HG03039 (cell line): ENCODE measurements at regions not wholly inside any gene's neighbourhood (a gene's known extent, or its start where the extent isn't known, plus 50 kb on each side); places are given as distances from the start of the nearest gene placed in this dataset.
A peak's percentile ranks its signal among the peaks of the same experiment; 100 is the strongest.
"Not testable (repeated sequence)": the region's sequence is repeated elsewhere in the genome, so short reads cannot be mapped to it uniquely, and the experiment has no call there.

ENCODE experiments used
- ATAC-seq: cut with Tn5 transposase; IDR thresholded peaks from one replicate; pipeline ENCODE4 v1.9.1; 2021; ENCODE audit warnings: mild to moderate bottlenecking, moderate library complexity; ENCODE audit not compliant: unreplicated experiment

- ATAC-seq, result no peak
Observed at GRCh38 chr14:55968741-55969140, 149.5 kb upstream of the PELI2 start.

- no peak for ATAC-seq
Observed at GRCh38 chr14:55973285-55973800, 144.9 kb upstream of the PELI2 start.

- ATAC-seq, result no peak
Observed at GRCh38 chr14:55973911-55974630, 144.1 kb upstream of the PELI2 start.

- no peak for ATAC-seq
Observed at GRCh38 chr14:55975281-55975910, 142.8 kb upstream of the PELI2 start.

- ATAC-seq, result no peak
Observed at GRCh38 chr14:55976219-55976618, 142.0 kb upstream of the PELI2 start.

GRCh38 chr14:55976655-55977054, 141.6 kb upstream of the PELI2 start:
- ATAC-seq, result no peak

- no peak for ATAC-seq
Observed at GRCh38 chr14:55977392-55978150, 140.6 kb upstream of the PELI2 start.

- ATAC-seq, result no peak
Observed at GRCh38 chr14:55979096-55979495, 139.1 kb upstream of the PELI2 start.

GRCh38 chr14:55979781-55980180, 138.4 kb upstream of the PELI2 start:
- no peak for ATAC-seq

GRCh38 chr14:55980970-55981369, 137.2 kb upstream of the PELI2 start:
- no peak for ATAC-seq

GRCh38 chr14:55986069-55986468, 132.1 kb upstream of the PELI2 start:
- no peak for ATAC-seq

GRCh38 chr14:56000846-56001245, 117.4 kb upstream of the PELI2 start:
- no peak for ATAC-seq

- ATAC-seq, result no peak
Observed at GRCh38 chr14:56002342-56002741, 115.9 kb upstream of the PELI2 start.

- ATAC-seq, result peak; percentile 50
Observed at GRCh38 chr14:56002876-56003625, 115.2 kb upstream of the PELI2 start.

GRCh38 chr14:56004323-56004722, 113.9 kb upstream of the PELI2 start:
- ATAC-seq, result no peak

- ATAC-seq, result no peak
Observed at GRCh38 chr14:56004786-56005185, 113.4 kb upstream of the PELI2 start.

GRCh38 chr14:56005191-56006053, 112.8 kb upstream of the PELI2 start:
- ATAC-seq, result no peak

- ATAC-seq, result not testable (repeated sequence)
Observed at GRCh38 chr14:56007491-56007890, 110.7 kb upstream of the PELI2 start.

GRCh38 chr14:56008150-56008549, 110.1 kb upstream of the PELI2 start:
- no peak for ATAC-seq

GRCh38 chr14:56008661-56009060, 109.5 kb upstream of the PELI2 start:
- not testable (repeated sequence) for ATAC-seq
